ENCODE measurements at regions not wholly inside any gene's neighbourhood (a gene's known extent, or its start where the extent isn't known, plus 50 kb on each side); places are given as distances from the start of the nearest gene placed in this dataset.
"Not testable (repeated sequence)": the region's sequence is repeated elsewhere in the genome, so short reads cannot be mapped to it uniquely, and the experiment has no call there.

DNA sequence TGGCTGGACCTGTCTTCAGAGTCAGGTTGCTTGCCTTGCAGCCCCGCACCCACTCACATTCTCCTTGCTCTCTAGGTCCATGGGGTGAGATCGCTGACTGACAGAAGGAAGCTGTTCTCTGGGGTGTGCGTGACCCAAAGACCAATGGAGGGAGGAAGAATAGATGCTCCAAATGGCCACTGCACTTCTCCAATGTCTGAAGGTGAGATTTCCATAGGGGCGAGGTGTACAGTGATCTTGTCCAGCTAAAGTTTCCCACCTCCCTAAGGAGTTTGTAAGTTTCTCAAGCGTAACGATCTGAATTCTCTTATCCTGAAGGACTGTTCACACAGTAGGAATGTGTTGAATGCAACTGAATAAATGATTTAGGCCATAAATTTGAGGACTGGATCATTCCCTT, 211.9 kb upstream of the IRF2BP2 start:
- DNase-seq (ENCODE audit: low read depth) = no peak

DNA sequence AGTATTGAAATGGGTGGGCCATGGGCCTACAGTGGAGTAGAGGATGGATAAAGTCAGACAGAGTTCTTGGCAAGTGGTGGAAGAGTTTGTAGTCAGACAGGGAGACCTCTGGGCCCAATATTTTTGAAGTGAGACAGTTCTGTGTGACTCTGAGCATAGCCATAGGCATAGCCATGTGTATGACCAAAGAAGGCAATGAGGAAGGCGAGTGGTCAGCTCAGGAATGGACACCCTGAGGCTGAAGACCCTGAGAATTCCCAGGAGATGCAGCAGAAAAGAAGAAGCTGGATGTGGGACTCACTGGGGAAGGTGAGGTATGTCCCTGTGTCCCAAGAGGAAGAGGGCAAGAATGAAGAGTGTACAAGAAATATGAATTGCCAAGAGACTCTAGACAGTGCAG, 210.6 kb upstream of the IRF2BP2 start:
- no peak for DNase-seq (ENCODE audit: low read depth)

DNA sequence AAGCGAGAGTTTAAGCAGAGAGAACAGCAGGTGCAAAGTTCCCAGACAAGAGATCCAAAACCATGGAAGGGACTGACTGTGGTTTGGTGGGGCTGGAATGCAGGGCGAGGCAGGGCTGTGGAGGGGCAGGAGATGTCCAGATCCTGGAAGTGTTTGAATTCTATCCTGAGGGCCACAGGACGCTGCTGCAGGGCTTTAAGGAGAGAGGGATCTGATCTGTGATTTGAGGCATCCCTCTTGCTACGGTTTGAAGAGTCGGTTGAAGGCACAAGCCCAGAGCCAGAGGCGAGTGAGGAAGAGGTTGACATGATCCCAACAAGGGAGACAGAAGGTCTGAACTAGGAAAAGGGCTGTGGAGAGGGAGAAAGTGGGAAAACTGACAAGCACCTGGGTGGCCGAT, 209.9 kb upstream of the IRF2BP2 start:
- not testable (repeated sequence) for DNase-seq (ENCODE audit: low read depth)

DNA sequence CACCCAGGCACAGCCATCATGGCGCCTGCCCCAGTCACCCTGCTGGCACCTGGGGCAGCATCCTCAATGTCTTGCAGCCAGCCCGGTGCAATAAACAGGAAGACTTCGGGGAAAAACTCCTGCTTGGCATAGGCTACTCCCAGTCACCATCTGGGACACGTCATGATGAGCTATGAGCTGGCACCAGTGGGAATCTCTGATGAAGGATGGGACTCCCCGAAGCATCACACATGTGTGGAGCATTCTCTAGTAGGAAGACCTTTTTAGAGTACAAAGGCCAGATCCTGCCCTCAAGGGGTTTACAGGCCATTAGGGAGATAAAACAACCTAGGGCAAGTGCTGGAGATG, 208.0 kb upstream of the IRF2BP2 start:
- DNase-seq (ENCODE audit: low read depth) = not testable (repeated sequence)

DNA sequence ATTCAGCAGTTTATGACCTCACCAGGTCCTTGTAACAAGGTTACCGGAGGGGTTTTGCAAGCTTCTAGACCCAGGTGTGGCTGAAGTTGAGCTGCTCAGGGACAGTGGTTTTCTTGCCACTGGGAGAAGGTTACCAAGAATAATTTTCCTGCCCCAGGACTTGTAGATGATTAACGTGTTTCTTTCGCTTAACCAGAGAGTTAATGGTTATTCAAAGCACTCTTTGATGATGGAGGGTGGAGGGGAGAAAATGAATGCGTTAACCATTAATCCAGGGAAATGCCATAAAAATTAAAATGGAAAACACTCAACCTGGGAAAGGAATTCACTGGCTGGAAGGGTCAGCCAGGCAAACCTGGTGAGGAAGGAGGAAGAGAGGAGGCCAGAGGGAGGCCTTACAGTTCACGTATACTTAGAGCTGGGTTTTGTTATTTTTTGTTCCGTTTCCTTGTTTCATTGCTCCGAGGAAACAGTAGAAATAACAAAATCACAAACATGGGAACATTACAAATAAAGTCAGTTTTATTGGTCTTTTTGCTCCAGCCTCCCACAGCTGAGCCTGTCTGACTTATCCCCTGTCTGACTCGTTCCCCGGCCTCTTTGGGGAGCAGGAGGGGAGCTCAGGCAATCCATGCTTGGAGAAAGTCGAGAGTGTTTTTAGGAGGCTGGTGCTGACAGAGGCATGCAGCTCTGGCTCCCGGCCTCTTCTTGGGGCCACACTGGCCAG, 207.5 kb upstream of the IRF2BP2 start:
- not testable (repeated sequence) for DNase-seq (ENCODE audit: low read depth)

DNA sequence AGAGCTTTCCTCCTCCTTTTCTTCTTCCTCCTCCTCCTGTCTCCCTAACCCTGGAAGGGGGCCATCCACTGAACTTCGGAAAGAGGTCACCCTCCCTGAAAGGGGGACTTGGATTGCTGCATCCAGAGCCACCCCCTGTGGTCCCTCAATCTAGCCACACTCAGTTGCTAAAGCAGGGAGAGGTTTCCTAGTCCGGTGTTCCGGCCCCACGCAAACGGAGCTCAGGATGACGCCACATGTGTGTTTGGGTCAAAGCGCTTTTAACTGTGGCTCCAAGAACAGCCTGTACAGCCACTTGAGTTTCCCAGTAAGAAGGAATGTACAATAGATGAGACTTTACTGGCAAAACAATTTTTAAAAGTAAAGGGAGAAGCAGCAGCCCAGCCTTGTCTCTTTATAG, 206.9 kb upstream of the IRF2BP2 start:
- DNase-seq (ENCODE audit: low read depth) = not testable (repeated sequence)

DNA sequence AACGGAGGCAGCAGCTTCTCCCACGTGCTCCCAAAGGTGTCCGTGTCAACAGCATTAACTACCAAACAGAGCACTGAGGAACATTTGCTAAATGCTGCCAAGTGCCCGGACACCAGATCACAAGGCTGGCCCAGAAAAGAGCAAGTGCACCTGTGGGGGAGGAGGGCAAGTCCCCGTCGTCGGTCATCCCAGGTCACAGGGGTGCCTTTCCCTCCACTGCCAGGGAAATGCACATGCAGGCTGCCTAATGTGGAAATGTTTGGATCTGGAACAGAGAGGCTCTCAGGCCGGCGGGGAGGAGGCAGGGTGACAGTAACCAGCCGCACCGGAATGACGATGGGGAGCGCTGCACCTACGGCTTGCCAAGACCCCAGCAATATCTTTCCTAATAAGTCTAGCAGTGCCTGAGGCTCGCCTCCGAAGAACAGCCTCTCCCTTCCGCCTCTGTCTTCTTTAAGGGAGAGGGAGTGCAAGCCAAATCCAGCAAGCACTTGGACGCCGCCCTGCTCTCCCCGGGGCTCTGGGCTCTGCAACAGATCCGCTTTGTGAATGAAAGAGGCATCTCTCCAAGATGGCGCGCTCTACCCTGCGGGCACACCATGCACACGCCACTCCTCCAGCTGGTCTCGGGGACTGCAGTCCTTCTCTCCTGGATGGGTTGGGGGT, 206.3 kb upstream of the IRF2BP2 start:
- not testable (repeated sequence) for DNase-seq (ENCODE audit: low read depth)

DNA sequence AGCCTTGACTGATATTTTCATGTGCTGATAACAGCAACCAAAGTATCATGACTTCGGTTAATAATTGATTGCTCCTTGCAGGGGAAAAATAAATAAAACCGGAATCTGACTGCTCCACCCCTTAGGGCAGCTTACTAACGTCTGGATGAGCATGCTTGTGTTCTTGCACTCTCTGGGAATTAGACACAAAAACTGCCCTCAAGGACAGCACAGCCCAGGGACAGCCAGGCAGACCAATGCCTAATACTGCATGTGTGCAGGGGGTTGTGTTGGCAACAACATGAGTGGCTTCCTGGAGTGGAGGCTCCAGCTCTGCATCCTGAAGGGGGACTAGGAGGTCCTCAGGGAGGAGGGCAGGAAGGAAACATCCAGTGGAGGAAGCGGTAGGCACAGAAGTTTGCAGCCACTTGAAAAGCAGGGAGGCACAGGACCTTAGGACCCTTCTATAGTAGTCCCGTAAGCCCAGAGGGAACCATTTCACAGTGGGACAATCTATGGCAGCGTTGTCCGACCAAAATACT, 205.4 kb upstream of the IRF2BP2 start:
- not testable (repeated sequence) for DNase-seq (ENCODE audit: low read depth)

DNA sequence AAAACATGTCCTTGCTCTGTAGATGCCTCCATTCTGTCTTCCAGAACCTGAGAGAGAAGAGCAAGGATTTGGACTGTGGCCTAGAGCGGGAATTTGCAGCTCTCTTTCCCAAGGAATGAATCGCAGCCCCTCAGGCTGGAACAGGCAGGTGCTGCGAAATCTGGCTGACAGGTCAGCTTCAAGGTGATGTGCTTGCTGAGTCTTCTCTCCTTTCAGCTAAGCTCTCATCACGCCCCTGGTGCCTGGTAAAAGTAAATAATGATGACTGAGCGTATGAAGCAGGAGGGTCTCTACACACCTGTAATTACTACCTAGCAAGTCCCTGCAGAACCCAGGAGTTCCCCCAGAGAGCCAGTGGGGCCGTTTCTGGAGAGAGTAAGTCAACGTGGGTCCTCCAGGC, 204.3 kb upstream of the IRF2BP2 start:
- DNase-seq (ENCODE audit: low read depth) = not testable (repeated sequence)

DNA sequence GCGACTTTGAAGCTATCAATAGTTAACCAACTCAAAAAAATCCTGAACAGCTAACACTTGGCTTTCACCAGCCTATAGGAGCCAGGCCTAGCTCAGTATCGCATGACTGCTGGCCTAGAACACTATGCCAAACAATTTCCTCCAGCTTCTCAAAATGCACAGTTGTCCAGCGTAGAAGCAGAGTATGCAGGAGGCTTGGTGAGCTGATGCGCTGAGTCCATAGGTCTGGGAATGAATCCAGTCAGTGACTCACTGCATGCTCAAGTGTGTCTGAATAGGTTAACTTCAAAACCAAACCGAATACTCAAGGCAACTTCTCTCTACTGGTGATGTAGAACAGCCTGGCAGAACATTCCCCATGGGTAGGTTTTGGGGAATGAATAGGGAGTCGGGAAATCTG, 201.8 kb upstream of the IRF2BP2 start:
- not testable (repeated sequence) for DNase-seq (ENCODE audit: low read depth)

DNA sequence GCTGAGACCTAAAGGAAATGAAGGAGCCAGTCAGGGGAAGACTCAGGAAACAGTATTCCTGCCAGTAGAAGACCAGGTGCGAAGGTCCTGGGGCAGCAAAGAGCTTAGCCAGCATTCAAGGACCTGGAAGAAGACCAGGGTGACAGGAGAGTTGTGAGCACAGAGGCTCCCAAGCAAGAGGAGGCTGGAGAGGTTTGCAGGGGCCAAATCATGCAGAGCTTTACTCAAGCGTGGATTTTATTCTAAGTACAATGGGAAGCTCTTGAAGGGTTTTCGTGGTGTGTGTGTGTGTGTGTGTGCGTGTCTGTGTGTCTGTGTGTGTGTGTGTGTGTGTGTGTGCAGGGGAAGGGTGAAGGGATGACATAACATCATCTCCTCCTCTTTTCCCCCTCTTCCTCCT, 200.7 kb upstream of the IRF2BP2 start:
- DNase-seq (ENCODE audit: low read depth) = not testable (repeated sequence)

DNA sequence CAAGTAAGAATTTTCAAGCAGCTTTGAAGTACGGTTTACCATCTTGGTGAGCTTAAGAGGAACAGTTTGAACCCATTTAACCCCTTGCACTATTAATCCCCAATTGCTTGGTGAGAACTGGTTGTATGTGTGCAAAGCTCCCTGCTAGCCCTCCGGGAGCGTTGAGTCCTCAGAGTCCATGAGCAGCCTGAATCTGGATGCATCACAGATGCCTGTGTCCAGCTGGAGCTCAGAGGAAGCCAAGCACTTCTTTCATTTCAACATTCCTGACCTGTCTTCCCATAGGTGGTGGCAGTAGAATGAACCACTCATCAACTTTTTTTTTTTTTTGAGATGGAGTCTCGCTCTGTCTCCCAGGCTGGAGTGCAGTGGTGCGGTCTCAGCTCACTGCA, 199.9 kb upstream of the IRF2BP2 start:
- not testable (repeated sequence) for DNase-seq (ENCODE audit: low read depth)

DNA sequence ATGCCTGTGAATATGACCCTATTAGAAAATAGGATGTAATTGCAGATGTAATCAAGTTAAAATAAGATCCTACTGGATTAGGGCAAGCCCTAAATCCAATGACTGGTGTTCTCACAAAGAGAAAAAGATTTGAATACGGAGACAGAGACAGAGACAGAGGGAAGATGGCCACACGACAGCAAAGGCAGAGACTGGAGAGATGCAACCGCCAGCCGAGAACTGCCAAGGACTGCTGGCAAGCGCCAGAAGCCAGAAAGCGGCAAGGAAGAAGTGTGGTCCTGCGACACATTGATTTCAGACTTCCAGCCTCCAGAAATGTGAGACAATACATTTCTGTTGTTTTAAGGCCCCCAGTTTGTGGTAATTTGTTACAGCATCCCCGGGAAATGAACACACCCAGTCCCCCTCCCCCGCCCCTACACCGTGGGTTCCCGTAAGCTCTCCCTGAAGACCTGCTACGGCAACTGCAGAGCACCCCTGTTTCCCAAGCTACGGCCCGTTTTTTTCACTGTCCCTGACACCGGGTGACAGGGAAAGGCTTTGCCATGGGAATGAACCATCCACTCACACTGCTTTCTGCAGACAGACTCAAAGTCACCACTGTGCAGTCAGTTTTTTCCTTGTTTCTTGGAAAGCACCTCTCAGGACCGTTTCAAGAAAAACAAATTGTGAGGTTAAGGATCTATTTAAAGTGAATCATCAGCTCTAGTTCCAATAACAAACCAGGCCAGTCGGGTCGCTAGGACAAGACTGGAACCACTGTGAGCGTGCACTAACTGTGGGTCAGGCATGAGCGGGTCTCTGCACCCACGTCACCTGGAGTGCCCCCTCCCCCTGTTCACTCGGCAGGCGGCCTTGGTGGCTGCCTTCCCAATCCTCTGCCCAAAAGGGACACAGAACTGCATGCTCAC, 199.2 kb upstream of the IRF2BP2 start:
- not testable (repeated sequence) for DNase-seq (ENCODE audit: low read depth)

DNA sequence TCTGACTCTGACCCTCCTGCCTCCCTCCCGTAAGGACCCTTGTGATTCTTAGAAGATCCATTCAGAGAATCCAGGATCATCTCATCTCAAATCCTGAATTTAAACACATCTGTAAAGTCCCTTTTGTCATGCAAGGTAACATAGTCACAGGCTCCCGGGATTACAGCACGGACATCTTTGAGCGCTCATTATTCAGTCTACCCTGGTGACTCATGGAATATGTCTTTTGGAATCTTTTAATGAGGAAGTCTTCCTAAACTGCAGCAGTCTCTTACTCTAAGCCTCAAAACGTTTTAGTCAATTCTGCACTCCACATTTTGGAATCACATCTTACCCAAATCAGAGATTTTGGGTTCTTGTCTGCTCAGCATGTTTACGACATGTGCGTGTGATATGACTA, 198.5 kb upstream of the IRF2BP2 start:
- not testable (repeated sequence) for DNase-seq (ENCODE audit: low read depth)

DNA sequence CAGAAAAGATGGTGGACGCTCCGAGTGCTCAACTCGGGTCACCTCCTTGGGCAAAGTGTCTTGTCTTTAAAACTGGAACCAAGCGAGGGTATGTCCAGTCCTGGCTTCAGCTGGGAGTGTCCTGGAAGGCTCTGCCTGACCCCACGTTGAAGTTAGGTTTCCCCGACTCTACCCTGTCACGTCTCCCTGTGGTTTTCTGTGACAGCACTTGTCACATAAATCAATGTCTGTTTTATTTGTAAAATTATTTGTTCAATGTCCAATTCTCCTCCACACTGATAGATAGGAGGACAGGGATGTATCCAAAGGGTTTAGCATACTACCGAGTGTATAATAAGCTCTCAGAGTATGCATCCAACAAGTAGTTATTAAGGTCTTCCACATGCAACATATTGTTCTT, 197.7 kb upstream of the IRF2BP2 start:
- not testable (repeated sequence) for DNase-seq (ENCODE audit: low read depth)

DNA sequence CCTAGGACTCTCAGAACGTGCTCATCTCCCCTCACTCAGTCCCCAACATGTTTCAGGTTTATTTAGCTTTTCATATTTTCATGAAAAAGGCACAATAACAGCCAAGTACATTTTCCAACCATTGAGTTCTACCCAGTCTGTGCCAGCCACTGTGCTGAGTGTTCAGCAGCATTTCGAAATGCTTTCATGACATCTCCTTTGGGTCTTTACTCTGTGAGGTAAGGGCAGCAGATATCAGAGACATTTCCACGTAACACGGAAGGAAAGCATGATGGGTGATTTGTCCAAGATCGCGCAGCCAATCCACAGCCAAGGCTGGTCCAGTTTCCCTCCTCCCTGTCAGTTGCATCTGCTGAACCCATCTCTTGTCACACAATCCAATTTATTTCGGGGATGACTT, 192.6 kb upstream of the IRF2BP2 start:
- not testable (repeated sequence) for DNase-seq (ENCODE audit: low read depth)

DNA sequence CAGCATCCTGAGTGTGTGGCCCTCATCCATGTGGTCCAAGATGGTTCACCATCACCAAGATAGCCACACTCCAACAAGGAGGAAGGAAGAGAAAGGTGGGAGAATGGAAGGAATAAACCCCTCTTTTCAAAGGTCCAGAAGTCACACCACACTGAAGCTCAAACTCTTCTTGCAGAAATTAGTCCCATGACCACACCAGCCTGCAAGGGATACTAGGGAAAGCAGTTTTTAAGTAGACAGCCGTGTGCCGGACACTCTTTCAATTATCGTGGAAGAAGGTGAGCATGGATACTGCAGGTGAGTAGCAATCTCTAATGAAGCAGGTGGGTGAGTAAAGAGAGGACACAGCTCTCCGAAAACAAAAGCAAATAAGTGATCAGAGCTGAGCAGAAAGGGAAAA, 191.7 kb upstream of the IRF2BP2 start:
- DNase-seq (ENCODE audit: low read depth) = not testable (repeated sequence)

DNA sequence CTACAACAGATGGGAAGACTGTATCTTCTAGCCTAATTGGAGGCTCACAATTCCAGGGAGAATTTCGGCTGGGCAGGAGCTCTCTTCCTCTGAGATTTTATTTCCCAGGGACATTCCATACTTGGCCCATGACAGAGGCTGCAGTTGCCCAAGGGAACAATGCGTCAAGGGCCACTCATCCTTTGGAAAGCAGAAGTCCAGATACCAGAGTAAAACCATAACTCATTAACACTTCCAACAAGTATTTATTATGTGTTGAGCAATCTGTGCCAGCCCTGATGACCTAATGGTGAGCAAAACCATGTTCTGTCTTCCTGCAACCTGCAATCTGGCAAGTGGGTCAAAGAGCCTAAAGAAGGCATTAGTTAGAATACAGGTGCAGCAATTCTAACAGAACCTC, 191.2 kb upstream of the IRF2BP2 start:
- not testable (repeated sequence) for DNase-seq (ENCODE audit: low read depth)

DNA sequence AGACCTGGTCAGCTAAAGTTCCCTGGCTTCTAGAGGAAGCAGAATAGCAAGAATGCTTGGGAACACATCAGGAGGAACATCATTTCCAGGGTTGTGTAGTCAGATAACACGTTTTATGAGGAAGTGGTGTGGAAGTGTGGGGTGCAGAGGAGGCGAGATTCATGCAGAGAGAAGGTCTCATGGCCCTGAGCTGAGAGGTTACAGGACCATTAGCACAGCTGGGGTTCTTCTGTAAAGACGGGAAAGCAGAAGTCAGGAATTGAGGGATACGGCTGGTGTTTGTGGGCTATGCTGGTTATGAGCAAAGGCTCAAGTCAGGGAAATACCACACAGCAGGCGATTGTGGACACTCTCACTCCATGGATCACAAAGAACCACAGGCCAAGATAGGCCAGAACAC, 190.6 kb upstream of the IRF2BP2 start:
- DNase-seq (ENCODE audit: low read depth) = not testable (repeated sequence)

DNA sequence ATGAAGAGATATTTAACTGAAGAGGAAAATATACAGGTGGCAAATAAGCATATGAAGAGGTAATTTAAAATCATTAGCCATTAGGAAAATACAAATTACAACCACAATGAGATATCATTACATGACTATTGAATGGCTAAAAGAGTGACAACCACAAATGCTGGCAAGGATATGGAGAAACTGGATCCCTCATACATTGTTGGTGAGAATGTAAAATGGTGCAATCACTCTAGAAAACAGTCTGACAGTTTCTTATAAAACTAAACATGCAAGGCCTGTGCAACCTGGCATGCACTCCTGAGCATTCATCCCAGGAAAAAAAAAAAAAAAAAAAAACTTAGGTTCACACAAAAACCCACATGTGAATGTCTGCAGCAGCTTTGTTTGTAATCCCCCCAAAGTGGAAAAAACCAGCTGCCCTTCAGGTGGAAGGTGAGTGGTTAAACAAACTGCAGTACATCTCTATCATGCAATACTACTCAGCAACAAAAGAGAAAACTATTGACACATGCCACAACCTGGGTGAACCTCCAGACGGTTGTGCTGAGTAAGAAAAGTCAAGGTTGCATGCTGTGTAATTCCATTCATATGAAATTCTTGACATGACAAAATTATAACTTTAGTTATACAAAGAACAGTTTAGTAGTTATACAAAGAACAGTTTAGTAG, 189.2 kb upstream of the IRF2BP2 start:
- not testable (repeated sequence) for DNase-seq (ENCODE audit: low read depth)

DNA sequence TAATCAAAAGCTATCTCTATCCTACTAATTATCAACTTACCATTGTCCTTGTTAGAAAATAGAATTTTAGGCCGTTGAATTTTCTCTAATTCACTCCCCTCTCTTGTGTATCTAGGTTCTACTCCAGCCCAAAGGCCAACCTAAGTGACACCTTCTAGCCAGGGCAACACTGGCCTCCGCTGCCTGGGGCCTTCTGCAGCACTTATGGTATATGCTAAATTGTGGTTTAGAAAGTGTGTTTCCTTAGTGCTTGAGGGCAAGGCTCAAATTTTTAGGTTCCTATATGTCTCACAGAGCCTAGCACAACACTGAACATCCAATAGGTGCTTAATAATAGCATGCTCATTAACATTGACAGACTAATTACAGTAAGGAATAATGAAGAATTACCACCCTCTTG, 187.2 kb upstream of the IRF2BP2 start:
- not testable (repeated sequence) for DNase-seq (ENCODE audit: low read depth)

DNA sequence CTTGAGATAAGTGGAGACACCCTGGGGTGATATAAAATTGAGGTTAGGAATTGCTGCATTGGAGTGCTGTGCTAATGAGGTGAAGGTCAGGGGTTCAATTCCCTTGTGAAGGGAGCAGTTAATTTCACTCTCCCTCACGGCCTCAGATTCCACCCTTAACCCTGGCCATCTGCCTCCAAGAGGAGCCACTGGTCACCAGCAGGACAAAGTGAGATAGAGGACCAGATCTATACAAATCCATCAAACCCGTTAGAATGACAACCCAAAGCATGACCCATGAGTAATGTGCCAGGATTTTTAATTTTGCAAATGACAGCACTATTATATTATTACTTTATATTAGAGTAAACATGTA, 186.4 kb upstream of the IRF2BP2 start:
- not testable (repeated sequence) for DNase-seq (ENCODE audit: low read depth)

All from stimulated activated CD8-positive, alpha-beta memory T cell treated with anti-CD3 and anti-CD28 coated beads, Interleukin-15, amount 100 ng/mL, for 1 hour (primary cell).